D721Med (cell line): ENCODE measurements at regions not wholly inside any gene's neighbourhood (a gene's known extent, or its start where the extent isn't known, plus 50 kb on each side); places are given as distances from the start of the nearest gene placed in this dataset.

Experiments used
- DNase-seq: peaks from one replicate; pipeline ENCODE4 v3.0.0; 2011; ENCODE audit warnings: low spot score; ENCODE audit not compliant: insufficient read length
- FAIRE-seq: peaks from 2 replicates; lab custom pipeline; 2011; peaks lifted over from hg19 to GRCh38; lab: Jason Lieb, UNC
- CTCF ChIP-seq: IDR thresholded peaks from 2 replicates; pipeline ENCODE4 v1.5.1; 2012; ENCODE audit warnings: mild to moderate bottlenecking, control low read depth; ENCODE audit not compliant: insufficient read depth; ENCODE audit errors: missing control alignments

DNA sequence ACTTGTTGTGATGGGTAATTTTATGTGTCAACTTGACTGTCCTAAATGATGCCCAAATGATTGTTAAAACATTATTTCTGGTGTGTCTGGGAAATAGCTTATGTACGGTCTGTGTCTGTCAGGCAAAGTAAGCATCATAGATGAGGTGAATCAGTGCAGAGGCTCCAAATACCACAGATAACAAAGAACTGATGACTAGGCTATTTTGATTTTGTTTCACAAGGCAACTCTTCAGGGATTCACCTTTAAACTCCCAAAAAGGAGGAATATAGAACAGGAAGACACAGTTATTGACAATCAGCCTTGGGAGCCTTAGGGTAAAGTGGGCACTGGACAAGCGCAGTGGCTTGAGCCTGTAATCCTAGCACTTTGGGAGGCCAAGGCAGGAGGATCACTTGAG lies 290.7 kb downstream of the PCDH10 start:
- DNase-seq (no peak), FAIRE-seq (no peak)
- TF ChIP-seq CTCF, result no peak

DNA sequence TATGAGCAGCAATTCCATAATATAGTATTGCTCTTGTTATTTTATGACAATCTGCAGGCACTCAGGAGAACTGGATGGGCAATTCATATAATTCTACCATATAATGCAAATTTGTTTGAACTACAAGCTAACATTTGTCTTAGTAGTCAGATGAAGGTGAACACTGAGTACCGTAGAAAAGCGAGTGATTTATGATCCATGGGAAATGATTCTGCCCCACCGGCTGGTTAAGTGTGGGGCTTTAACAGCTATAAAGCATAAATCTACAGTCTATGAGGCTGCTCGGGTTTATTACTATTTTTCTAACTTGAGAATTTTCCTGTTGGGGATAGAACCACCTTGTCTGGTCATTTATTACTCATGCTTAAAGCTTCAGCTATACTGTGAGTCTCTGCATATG lies 275.5 kb downstream of the PCDH10 start:
- no peak for FAIRE-seq

DNA sequence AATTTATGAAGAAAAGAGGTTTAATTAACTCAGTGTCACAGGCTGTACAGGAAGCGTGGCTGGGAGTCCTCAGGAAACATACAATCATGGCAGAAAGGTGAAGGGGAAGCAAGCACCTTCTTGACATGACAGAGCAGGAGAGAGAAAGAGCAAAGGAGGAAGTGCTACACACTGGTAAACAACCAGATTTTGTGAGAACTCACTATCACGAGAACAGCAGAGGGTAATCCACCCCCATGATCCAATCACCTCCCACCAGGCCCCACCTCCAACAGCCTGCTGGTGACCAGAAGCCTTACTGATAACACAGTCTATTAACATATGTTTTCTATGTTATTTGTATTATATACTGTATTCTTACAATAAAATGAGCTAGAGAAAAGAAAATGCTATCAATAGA lies 254.8 kb downstream of the PCDH10 start:
- FAIRE-seq, result no peak

More for the DNA sequence above, 275.5 kb downstream of the PCDH10 start:
- DNase-seq, result no peak
- TF ChIP-seq CTCF, result no peak

DNA sequence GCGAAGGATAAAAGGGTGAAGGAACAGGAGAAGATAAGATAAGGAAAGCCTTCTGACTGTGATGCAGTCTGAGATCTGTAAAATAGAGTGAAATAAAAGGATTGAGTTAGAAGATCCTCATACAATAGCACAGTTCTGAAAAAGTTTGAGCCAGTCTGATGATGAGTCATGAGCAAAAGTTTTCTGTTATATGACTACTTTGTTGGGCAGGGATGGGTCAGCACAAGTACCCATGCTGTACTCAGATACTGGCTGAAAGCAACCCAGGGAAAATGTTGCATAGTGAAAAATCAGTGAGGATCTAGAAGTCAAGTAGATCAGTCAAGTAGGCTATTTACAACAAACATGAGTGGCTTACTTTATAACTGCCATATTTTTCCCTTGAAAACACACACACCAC lies 253.5 kb downstream of the PCDH10 start:
- no peak for FAIRE-seq
- DNase-seq, result no peak
- no peak for TF ChIP-seq CTCF

More for the DNA sequence above, 254.8 kb downstream of the PCDH10 start:
- TF ChIP-seq CTCF, result no peak
- DNase-seq, result no peak

GRCh38 chr4:133394971-133395627 lies 246.0 kb downstream of the PCDH10 start:
- no peak for FAIRE-seq

GRCh38 chr4:133390198-133390855 lies 241.2 kb downstream of the PCDH10 start:
- DNase-seq (no peak), FAIRE-seq (no peak)
- no peak for TF ChIP-seq CTCF

More at GRCh38 chr4:133394971-133395627, 246.0 kb downstream of the PCDH10 start:
- no peak for DNase-seq
- TF ChIP-seq CTCF, result no peak

GRCh38 chr4:133389029-133389428 lies 239.9 kb downstream of the PCDH10 start:
- no peak for TF ChIP-seq CTCF
- DNase-seq, result no peak
- FAIRE-seq, result peak; percentile 16
